ENCODE measurements at regions not wholly inside any gene's neighbourhood (a gene's known extent, or its start where the extent isn't known, plus 50 kb on each side); places are given as distances from the start of the nearest gene placed in this dataset.
"Not testable (repeated sequence)": the region's sequence is repeated elsewhere in the genome, so short reads cannot be mapped to it uniquely, and the experiment has no call there.

DNA sequence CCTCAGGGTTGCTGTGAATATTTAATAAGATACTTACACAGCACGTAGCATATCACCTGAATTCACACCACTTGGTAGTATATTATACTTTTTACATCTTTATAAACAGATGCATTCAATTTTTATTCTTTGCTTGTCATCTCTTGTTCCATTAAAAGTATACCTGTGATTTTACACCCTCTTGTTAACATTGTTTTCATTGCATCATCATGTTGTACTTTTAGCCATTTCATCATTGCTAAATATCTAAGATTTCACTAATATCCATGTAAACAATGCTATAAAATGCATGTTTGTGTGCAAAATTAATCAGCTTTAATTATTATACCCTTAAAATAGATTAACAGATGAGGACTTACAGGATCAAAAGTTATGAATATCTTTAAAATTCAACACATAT is 155.3 kb downstream of the MEX3B start:
- TF ChIP-seq CTCF (conservative IDR thresholded peaks at IDR 0.05): no peak
- no peak for TF ChIP-seq ZFX (IDR thresholded peaks at IDR 0.05)
- H3K27ac ChIP-seq: no peak overlapping the region

DNA sequence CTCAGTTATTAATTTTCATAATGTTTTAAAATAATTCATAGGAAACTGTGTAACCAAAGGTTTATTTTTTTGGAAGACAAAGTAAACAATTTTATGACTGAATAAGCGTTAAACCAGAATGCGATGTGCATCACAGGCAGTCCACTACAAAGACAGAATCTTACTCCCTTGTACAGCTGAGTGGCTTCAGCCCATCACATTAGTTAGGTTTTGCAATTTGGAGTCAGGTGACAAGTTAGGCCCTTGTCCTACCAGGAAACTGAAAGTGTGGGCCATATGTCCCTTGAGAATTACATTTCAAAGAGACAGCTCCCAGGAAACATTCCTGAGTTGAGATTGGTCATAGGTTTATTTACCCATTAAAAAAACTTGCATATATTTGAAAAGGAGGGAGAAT is 156.3 kb downstream of the MEX3B start:
- TF ChIP-seq CTCF (conservative IDR thresholded peaks at IDR 0.05) (no peak), ZFX (IDR thresholded peaks at IDR 0.05) (no peak)
- H3K27ac ChIP-seq: no peak overlapping the region

DNA sequence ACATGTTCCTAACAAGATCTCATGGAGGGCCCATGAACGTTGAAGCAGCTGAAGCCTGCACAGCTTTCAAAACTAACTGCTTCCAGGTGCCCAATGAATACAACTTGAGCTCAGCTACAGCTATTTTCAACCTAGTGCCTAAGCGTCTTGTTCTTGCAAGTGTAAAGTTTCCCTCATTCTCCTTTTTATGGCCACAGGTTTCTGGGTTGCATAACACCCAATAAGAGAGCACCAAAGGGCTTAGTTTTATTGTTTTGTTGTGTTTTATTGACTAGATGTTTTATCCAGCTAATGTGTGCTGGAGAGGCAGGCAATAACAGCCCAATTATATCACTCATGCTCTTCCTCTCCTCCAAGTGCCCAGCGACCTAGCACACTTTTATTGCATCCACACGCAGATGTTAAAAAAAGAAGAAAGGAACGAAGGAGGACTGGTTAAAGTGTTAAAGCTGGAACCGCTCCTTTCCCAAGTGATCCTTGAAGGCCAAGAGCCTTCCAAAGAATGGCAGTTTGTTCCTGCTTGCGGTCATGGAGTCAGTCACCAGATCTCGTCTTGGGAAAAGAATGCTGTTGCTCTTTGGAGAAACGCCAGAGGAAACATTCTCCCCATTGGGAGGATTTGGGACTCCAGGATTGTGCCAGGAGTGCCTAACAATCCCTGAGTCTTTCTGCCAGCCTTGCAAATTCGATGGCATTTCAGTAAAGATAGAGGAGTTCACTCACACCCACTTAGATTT is 156.9 kb downstream of the MEX3B start:
- H3K27ac ChIP-seq: no peak overlapping the region
- TF ChIP-seq CTCF (conservative IDR thresholded peaks at IDR 0.05): no peak
- no peak for TF ChIP-seq ZFX (IDR thresholded peaks at IDR 0.05)

DNA sequence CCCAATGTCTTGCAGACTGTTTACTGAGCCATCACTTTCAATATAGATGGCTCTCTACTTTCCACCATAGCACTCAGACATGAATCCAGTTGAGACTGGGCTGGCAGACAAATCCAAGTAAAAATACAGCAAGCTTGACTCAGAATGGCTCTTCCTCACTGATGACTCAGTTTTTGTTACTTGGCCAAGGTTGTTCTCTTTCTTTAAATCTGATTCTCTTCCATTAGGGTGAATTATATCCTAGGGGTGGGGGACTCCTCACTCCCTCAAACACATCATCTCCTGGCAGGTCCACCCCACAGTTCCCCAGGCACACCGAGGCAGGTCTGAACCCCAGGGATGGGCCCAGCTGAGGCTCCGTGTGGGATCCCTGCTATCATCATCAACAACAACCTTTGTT is 157.9 kb downstream of the MEX3B start:
- no peak overlapping the region for H3K27ac ChIP-seq
- TF ChIP-seq ZFX (IDR thresholded peaks at IDR 0.05) (no peak), CTCF (conservative IDR thresholded peaks at IDR 0.05) (no peak)

GRCh38 chr15:81887188-81887587 is 158.6 kb downstream of the MEX3B start:
- H3K27ac ChIP-seq: not testable (repeated sequence)

DNA sequence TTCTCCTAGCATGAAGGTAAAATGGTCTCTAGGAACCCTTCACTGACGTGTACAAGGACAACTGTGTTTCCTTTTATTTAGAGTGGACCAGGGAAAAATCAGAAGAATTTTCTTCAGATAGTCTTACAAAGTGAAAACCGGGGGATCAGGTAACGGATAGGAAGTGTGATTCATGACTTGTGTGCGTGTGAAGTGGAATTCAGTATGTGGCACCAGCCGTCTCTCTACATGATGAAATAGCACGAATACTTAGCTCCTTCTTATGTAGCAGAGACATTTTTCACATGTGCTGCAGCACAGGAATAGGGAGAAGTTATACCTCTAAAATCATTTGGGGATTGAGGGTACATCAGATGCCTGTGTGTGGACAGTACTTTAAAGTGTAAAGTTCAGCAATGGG is 159.2 kb downstream of the MEX3B start:
- no peak overlapping the region for H3K27ac ChIP-seq
- TF ChIP-seq CTCF (conservative IDR thresholded peaks at IDR 0.05) (no peak), ZFX (IDR thresholded peaks at IDR 0.05) (no peak)

- TF ChIP-seq CTCF (conservative IDR thresholded peaks at IDR 0.05) (no peak), ZFX (IDR thresholded peaks at IDR 0.05) (no peak)
- no peak overlapping the region for H3K27ac ChIP-seq
Measured at GRCh38 chr15:81886080-81886479, 159.7 kb downstream of the MEX3B start.

- no peak overlapping the region for H3K27ac ChIP-seq
- TF ChIP-seq ZFX (IDR thresholded peaks at IDR 0.05): no peak
- no peak for TF ChIP-seq CTCF (conservative IDR thresholded peaks at IDR 0.05)
Measured at GRCh38 chr15:81885135-81885534, 160.7 kb downstream of the MEX3B start.

Measured in C4-2B (cell line).